HepG2 (cell line): ENCODE measurements at regions not wholly inside any gene's neighbourhood (a gene's known extent, or its start where the extent isn't known, plus 50 kb on each side); places are given as distances from the start of the nearest gene placed in this dataset.

Experiments used
- CSRNP2 ChIP-seq: sonication (generic); formaldehyde crosslinking; conservative IDR thresholded peaks from 2 replicates; pipeline ENCODE4 v1.8.0; 2022; ENCODE audit warnings: low read depth, missing genetic modification reagents
- ISL2 ChIP-seq: sonication (generic); formaldehyde crosslinking; IDR thresholded peaks from 2 replicates; pipeline ENCODE4 v1.5.0; 2020; ENCODE audit warnings: missing genetic modification reagents
- MED8 ChIP-seq: sonication (generic); formaldehyde crosslinking; IDR thresholded peaks from 2 replicates; pipeline ENCODE4 v1.8.1; 2023; ENCODE audit warnings: mild to moderate bottlenecking, missing genetic modification reagents; ENCODE audit not compliant: insufficient replicate concordance
- MEIS1 ChIP-seq: sonication (generic); formaldehyde crosslinking; IDR thresholded peaks from 2 replicates; pipeline ENCODE4 v1.9.0; 2021; ENCODE audit warnings: mild to moderate bottlenecking, missing genetic modification reagents, moderate library complexity, borderline replicate concordance
- MIER2 ChIP-seq: IDR thresholded peaks from 2 replicates; pipeline ENCODE4 v1.6.1; 2016; ENCODE audit warnings: missing biosample characterization, missing genetic modification reagents
- NFYB ChIP-seq: sonication (generic); formaldehyde crosslinking; IDR thresholded peaks from 2 replicates; pipeline ENCODE4 v1.4.0; 2020; ENCODE audit warnings: missing genetic modification reagents
- NR0B2 ChIP-seq: sonication (generic); formaldehyde crosslinking; IDR thresholded peaks from 2 replicates; pipeline ENCODE4 v1.4.0; 2020; ENCODE audit warnings: mild to moderate bottlenecking, missing genetic modification reagents
- RBAK ChIP-seq: sonication (generic); formaldehyde crosslinking; IDR thresholded peaks from 2 replicates; pipeline ENCODE4 v1.5.1; 2020; ENCODE audit warnings: mild to moderate bottlenecking, missing genetic modification reagents
- SIN3B ChIP-seq: fragments of 150-350 bp; IDR thresholded peaks from 2 replicates; pipeline ENCODE4 v1.6.1; 2014; ENCODE audit warnings: low read length
- SMAD1 ChIP-seq: sonication (generic); formaldehyde crosslinking; IDR thresholded peaks from 2 replicates; pipeline ENCODE4 v1.4.0; 2020; ENCODE audit warnings: missing genetic modification reagents, low read depth, mild to moderate bottlenecking, borderline replicate concordance
- SMYD3 ChIP-seq: sonication (generic); formaldehyde crosslinking; IDR thresholded peaks from 2 replicates; pipeline ENCODE4 v1.8.1; 2023; ENCODE audit warnings: mild to moderate bottlenecking, missing genetic modification reagents
- THAP9 ChIP-seq: sonication (generic); formaldehyde crosslinking; IDR thresholded peaks from 2 replicates; pipeline ENCODE4; 2020; ENCODE audit warnings: missing genetic modification reagents, mild to moderate bottlenecking, borderline replicate concordance
- TMF1 ChIP-seq: sonication (generic); formaldehyde crosslinking; IDR thresholded peaks from 2 replicates; pipeline ENCODE4 v1.8.1; 2022; ENCODE audit warnings: low read depth, missing genetic modification reagents
- ZFP36L2 ChIP-seq: sonication (generic); formaldehyde crosslinking; IDR thresholded peaks from 2 replicates; pipeline ENCODE4 v1.4.0; 2020; ENCODE audit warnings: missing genetic modification reagents
- ZKSCAN1 ChIP-seq: fragments of 150-350 bp; IDR thresholded peaks from 2 replicates; pipeline ENCODE4 v1.6.1; 2014; ENCODE audit warnings: low read length
- TF ChIP-seq, protein P1 (sequence below), 2 experiments: fragments of 450-650 bp in 1 of 2; sonication (generic) in 1 of 2; formaldehyde crosslinking in 1 of 2; IDR thresholded peaks; 2 replicates each; pipeline versions ENCODE4 v1.6.1 to v1.8.0; 2016 to 2022; ENCODE audit warnings: antibody characterized with exemption in 1 of 2, mild to moderate bottlenecking in 1 of 2, missing genetic modification reagents in 1 of 2

DNA sequence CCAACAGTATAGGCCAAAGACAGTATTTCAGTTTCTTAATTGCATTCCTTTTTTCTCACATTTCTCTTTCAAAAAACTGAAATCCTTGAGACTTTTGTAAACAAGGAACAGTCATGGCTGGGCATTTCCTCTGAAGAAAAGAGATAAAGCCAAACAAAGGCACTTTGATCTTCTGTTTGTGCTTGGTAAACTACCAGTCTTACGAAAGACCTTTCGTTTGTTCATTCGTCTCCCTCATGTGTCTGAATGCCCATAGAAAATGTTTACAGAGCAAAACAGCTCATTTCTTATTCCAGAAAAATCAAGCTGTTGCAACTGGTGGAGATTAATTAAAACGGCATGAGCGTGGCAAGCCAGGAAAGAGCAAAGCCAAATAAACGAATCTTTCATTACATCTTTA is 178.0 kb downstream of the GASK1B start (continued):
- TF ChIP-seq, protein P1, sequence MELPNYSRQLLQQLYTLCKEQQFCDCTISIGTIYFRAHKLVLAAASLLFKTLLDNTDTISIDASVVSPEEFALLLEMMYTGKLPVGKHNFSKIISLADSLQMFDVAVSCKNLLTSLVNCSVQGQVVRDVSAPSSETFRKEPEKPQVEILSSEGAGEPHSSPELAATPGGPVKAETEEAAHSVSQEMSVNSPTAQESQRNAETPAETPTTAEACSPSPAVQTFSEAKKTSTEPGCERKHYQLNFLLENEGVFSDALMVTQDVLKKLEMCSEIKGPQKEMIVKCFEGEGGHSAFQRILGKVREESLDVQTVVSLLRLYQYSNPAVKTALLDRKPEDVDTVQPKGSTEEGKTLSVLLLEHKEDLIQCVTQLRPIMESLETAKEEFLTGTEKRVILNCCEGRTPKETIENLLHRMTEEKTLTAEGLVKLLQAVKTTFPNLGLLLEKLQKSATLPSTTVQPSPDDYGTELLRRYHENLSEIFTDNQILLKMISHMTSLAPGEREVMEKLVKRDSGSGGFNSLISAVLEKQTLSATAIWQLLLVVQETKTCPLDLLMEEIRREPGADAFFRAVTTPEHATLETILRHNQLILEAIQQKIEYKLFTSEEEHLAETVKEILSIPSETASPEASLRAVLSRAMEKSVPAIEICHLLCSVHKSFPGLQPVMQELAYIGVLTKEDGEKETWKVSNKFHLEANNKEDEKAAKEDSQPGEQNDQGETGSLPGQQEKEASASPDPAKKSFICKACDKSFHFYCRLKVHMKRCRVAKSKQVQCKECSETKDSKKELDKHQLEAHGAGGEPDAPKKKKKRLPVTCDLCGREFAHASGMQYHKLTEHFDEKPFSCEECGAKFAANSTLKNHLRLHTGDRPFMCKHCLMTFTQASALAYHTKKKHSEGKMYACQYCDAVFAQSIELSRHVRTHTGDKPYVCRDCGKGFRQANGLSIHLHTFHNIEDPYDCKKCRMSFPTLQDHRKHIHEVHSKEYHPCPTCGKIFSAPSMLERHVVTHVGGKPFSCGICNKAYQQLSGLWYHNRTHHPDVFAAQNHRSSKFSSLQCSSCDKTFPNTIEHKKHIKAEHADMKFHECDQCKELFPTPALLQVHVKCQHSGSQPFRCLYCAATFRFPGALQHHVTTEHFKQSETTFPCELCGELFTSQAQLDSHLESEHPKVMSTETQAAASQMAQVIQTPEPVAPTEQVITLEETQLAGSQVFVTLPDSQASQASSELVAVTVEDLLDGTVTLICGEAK (IDR thresholded peaks at IDR 0.05), result no peak
- TF ChIP-seq, protein P1 (CRISPR knock-in tag; IDR thresholded peaks at IDR 0.05), result no peak; the same call in 1 of the 2 replicates
- TF ChIP-seq TMF1 (CRISPR knock-in tag), result no peak
- TF ChIP-seq SIN3B, result no peak
- no peak for TF ChIP-seq THAP9 (CRISPR knock-in tag)
- no peak for TF ChIP-seq NFYB
- TF ChIP-seq MIER2 (CRISPR knock-in tag), result peak; percentile 81
- TF ChIP-seq MED8 (CRISPR knock-in tag), result peak; percentile 84
- TF ChIP-seq ZKSCAN1, result no peak
- TF ChIP-seq MEIS1, result peak; percentile 61; the same call in 1 of the 2 replicates
- peak; percentile 100 for TF ChIP-seq ISL2 (CRISPR knock-in tag)
- no peak for TF ChIP-seq SMAD1
- peak; percentile 29; the same call in 1 of the 2 replicates for TF ChIP-seq RBAK (CRISPR knock-in tag)
- no peak for TF ChIP-seq NR0B2
- TF ChIP-seq ZFP36L2 (CRISPR knock-in tag), result no peak
- 0 out of 2 replicates have a peak, but pooled peaks have one; percentile 64 for TF ChIP-seq SMYD3 (CRISPR knock-in tag)
- no peak for TF ChIP-seq CSRNP2 (CRISPR knock-in tag)
